Adrenal gland (tissue), 5 donors: ENCODE measurements at regions not wholly inside any gene's neighbourhood (a gene's known extent, or its start where the extent isn't known, plus 50 kb on each side); places are given as distances from the start of the nearest gene placed in this dataset.

ENCODE experiments used
- POLR2A ChIP-seq, 2 donors: fragments of 450-650 bp; IDR thresholded peaks; one replicate each; pipeline ENCODE4 v1.6.1; 2017; ENCODE audit warnings: antibody characterized with exemption in 2 of 2, mild to moderate bottlenecking in 2 of 2, moderate library complexity in 1 of 2
- TF ChIP-seq, protein P1 (sequence below), 6 experiments: fragments of 450-650 bp in 4 of 6; fragments of 200-600 bp in 2 of 6; sonication (generic) in 1 of 6; IDR thresholded peaks; 1 replicate in 5 of 6; 2 replicates in 1 of 6; pipeline versions ENCODE4 v1.5.1 to v1.8.0; 2016 to 2021; ENCODE audit warnings: antibody characterized with exemption in 6 of 6, mild to moderate bottlenecking in 2 of 6, moderate library complexity in 1 of 6
- donor health status: DM: no; HTN: no; CAD: no.

DNA sequence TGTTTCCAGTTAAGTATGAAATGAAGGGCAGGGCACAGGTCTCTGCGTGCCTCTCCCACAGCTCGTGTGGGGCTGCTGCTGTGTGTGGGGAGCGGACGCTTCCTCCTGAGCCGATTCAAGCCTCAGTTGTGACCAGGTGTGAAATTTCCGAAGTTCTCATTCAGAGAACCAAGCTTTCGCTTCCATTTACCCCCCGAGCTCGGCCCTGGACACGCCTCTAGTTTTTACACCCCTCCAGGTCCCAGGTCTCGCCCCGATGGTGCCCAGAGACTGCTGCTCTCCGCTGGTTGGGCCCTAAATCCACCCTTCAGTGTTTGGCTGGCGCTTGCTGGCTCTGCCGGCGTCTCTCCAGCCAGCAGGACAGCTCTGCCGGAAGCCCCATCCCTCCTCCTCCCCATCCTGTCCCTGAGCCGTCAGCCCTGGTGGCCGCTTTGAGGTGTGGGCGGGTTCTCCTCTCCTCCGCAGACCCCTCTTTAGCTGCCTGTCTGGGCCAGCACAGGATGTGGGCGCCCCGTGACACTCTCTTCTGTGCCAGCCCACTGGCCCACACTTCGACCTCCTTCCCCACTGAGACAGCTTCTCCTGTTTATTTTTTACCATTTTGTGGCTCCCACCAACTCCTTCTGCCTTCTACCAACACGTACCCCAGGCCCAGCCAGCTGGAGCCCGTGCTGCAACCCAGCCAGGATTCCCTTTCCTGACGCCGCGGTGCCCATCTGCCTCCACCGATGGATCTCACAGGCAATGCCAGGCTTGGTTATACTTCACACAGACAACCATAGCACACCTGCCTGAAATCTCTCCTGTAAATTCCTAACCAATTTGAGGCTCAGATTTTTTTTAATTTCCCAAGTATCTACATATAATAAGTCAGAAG is 142.8 kb downstream of the DLL1 start:
- TF ChIP-seq, protein P1, sequence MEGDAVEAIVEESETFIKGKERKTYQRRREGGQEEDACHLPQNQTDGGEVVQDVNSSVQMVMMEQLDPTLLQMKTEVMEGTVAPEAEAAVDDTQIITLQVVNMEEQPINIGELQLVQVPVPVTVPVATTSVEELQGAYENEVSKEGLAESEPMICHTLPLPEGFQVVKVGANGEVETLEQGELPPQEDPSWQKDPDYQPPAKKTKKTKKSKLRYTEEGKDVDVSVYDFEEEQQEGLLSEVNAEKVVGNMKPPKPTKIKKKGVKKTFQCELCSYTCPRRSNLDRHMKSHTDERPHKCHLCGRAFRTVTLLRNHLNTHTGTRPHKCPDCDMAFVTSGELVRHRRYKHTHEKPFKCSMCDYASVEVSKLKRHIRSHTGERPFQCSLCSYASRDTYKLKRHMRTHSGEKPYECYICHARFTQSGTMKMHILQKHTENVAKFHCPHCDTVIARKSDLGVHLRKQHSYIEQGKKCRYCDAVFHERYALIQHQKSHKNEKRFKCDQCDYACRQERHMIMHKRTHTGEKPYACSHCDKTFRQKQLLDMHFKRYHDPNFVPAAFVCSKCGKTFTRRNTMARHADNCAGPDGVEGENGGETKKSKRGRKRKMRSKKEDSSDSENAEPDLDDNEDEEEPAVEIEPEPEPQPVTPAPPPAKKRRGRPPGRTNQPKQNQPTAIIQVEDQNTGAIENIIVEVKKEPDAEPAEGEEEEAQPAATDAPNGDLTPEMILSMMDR (IDR thresholded peaks at IDR 0.05), result peak in 2 of 6 experiments; percentile 3 to 14
- TF ChIP-seq POLR2A (IDR thresholded peaks at IDR 0.05), result no peak
